Astrocyte (in vitro differentiated cells and primary cell): ENCODE measurements at regions not wholly inside any gene's neighbourhood (a gene's known extent, or its start where the extent isn't known, plus 50 kb on each side); places are given as distances from the start of the nearest gene placed in this dataset.

Experiments used
- DNase-seq: peaks from one replicate; pipeline ENCODE4 v3.0.0-alpha.2; 2010; ENCODE audit warnings: low read depth
- FAIRE-seq: peaks from 2 replicates; lab custom pipeline; 2011; peaks lifted over from hg19 to GRCh38; lab: Jason Lieb, UNC
- H2AFZ ChIP-seq: 2 replicates; pipeline ENCODE4 v1.6.0; 2012; ENCODE audit warnings: low read depth, low read length, inconsistent platforms
- H3K27ac ChIP-seq: 2 replicates; pipeline ENCODE4 v1.5.1; 2011; ENCODE audit warnings: low read depth, low read length, inconsistent platforms
- H3K27me3 ChIP-seq: 2 replicates; pipeline ENCODE4 v1.6.0; 2011; ENCODE audit warnings: low read length, inconsistent platforms; ENCODE audit not compliant: insufficient read depth
- H3K36me3 ChIP-seq: 2 replicates; pipeline ENCODE4 v1.5.1; 2011; ENCODE audit warnings: low read length, inconsistent platforms; ENCODE audit not compliant: insufficient read depth
- H3K4me1 ChIP-seq: 2 replicates; pipeline ENCODE4 v1.5.1; 2011; ENCODE audit warnings: low read length, inconsistent platforms; ENCODE audit not compliant: insufficient read depth
- H3K4me2 ChIP-seq: 2 replicates; pipeline ENCODE4 v1.6.0; 2012; ENCODE audit warnings: low read length, inconsistent platforms
- H3K4me3 ChIP-seq: 2 replicates; pipeline ENCODE4 v1.5.1; 2011; ENCODE audit warnings: low read depth, mild to moderate bottlenecking, low read length, inconsistent platforms; ENCODE audit not compliant: insufficient read depth
- H3K79me2 ChIP-seq: 2 replicates; pipeline ENCODE4 v1.6.0; 2012; ENCODE audit warnings: mild to moderate bottlenecking, low read length, inconsistent platforms; ENCODE audit not compliant: insufficient read depth
- H3K9ac ChIP-seq: 2 replicates; pipeline ENCODE4 v1.6.0; 2012; ENCODE audit warnings: mild to moderate bottlenecking, low read length, inconsistent platforms
- H3K9me3 ChIP-seq: 2 replicates; pipeline ENCODE4 v1.5.1; 2012; ENCODE audit warnings: low read depth, mild to moderate bottlenecking, low read length, inconsistent platforms; ENCODE audit not compliant: insufficient read depth
- H4K20me1 ChIP-seq: 2 replicates; pipeline ENCODE4 v1.6.0; 2012; ENCODE audit warnings: low read length, inconsistent platforms; ENCODE audit not compliant: insufficient read depth
- H3K27ac Mint-ChIP-seq: one replicate; pipeline ENCODE4 v1.8.0; 2021; ENCODE audit warnings: mild to moderate bottlenecking, mixed read lengths; ENCODE audit not compliant: unreplicated experiment
- H3K27me3 Mint-ChIP-seq: one replicate; pipeline ENCODE4 v1.8.0; 2021; ENCODE audit warnings: low read depth, mixed read lengths; ENCODE audit not compliant: unreplicated experiment
- H3K36me3 Mint-ChIP-seq: one replicate; pipeline ENCODE4 v1.8.0; 2021; ENCODE audit warnings: low read depth, mixed read lengths; ENCODE audit not compliant: unreplicated experiment
- H3K4me1 Mint-ChIP-seq: one replicate; pipeline ENCODE4 v1.8.0; 2021; ENCODE audit warnings: low read depth, mixed read lengths; ENCODE audit not compliant: unreplicated experiment
- H3K4me3 Mint-ChIP-seq: one replicate; pipeline ENCODE4 v1.8.0; 2021; ENCODE audit warnings: mild to moderate bottlenecking, moderate library complexity, mixed read lengths; ENCODE audit not compliant: unreplicated experiment
- H3K9me3 Mint-ChIP-seq: one replicate; pipeline ENCODE4 v1.8.0; 2021; ENCODE audit warnings: mild to moderate bottlenecking, mixed read lengths; ENCODE audit not compliant: unreplicated experiment
- EZH2 ChIP-seq: IDR thresholded peaks from 2 replicates; pipeline ENCODE4 v1.6.1; 2012; ENCODE audit warnings: mild to moderate bottlenecking, low read length, inconsistent platforms; ENCODE audit not compliant: insufficient read depth
- TF ChIP-seq, protein P1 (sequence below): IDR thresholded peaks from 2 replicates; pipeline ENCODE4 v1.5.1; 2011; ENCODE audit warnings: low read depth, mild to moderate bottlenecking, inconsistent platforms, low read length, moderate library complexity; ENCODE audit not compliant: insufficient read depth

DNA sequence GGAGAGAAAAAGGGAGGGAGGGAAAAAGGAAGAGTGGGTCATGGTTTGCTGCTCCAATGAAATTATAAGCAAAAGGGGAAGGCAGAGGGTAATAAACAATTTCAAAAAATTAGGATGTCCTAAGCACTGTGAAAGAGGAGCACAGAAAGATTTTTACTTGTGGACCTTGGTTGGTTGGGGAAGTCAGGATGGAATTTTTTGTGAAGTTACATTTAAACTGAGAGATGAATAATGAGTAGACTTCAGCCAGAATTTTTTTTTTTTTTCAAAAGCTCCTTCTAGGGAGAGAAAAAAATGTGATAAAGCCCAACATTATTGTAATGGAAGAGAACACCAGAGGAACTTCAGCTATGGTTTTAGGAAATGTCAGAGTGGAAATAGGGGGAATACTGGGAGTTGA, 515.9 kb upstream of the PAPPA start:
- Histone ChIP-seq H3K27me3 (no peaks in the 10 kb centered on the region), H3K4me2 (no peak overlapping the region), H3K9me3 (no peaks in the 10 kb centered on the region), H2AFZ (no peak overlapping the region), H3K36me3 (no peaks in the 10 kb centered on the region), H3K4me3 (no peak overlapping the region), H3K27ac (no peak overlapping the region), H3K79me2 (no peaks in the 10 kb centered on the region), H3K4me1 (peaks cover 21% of the 10 kb centered on the region), H4K20me1 (no peaks in the 10 kb centered on the region), H3K9ac (no peak overlapping the region)
- H3K4me3 Mint-ChIP-seq: no peak overlapping the region
- no peak overlapping the region for H3K27ac Mint-ChIP-seq
- H3K27me3 Mint-ChIP-seq: no peaks in the 10 kb centered on the region
- no peaks in the 10 kb centered on the region for H3K9me3 Mint-ChIP-seq
- FAIRE-seq (peak; percentile 63), DNase-seq (peak; percentile 28)
- H3K36me3 Mint-ChIP-seq: no peaks in the 10 kb centered on the region
- TF ChIP-seq, protein P1, sequence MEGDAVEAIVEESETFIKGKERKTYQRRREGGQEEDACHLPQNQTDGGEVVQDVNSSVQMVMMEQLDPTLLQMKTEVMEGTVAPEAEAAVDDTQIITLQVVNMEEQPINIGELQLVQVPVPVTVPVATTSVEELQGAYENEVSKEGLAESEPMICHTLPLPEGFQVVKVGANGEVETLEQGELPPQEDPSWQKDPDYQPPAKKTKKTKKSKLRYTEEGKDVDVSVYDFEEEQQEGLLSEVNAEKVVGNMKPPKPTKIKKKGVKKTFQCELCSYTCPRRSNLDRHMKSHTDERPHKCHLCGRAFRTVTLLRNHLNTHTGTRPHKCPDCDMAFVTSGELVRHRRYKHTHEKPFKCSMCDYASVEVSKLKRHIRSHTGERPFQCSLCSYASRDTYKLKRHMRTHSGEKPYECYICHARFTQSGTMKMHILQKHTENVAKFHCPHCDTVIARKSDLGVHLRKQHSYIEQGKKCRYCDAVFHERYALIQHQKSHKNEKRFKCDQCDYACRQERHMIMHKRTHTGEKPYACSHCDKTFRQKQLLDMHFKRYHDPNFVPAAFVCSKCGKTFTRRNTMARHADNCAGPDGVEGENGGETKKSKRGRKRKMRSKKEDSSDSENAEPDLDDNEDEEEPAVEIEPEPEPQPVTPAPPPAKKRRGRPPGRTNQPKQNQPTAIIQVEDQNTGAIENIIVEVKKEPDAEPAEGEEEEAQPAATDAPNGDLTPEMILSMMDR: no peak
- no peak for TF ChIP-seq EZH2
- peaks cover 52% of the 10 kb centered on the region for H3K4me1 Mint-ChIP-seq

DNA sequence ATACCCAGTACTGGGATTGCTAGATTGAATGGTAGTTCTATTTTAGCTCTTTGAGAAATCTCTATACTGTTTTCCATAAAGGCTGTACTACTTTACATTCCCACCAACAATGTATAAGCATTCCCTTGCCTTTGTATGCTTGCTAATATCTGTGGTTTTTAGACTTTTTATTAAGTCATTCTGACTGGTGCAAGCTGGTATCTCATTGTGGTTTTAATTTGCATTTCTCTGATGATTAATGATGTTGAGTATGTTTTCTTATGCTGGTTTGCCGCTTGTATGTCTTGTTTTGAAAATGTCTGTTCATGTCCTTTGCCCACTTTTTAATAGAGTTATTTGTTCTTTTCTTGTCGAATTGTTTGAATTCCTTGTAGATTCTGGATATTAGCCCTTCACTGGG, 512.7 kb upstream of the PAPPA start:
- no peak for TF ChIP-seq EZH2
- TF ChIP-seq, protein P1: no peak
- Mint-ChIP-seq H3K4me3 (peak overlapping the region; percentile 37), H3K9me3 (no peaks in the 10 kb centered on the region), H3K27ac (peak overlapping the region; percentile 90), H3K4me1 (peaks cover 33% of the 10 kb centered on the region), H3K27me3 (no peaks in the 10 kb centered on the region), H3K36me3 (no peaks in the 10 kb centered on the region)
- H4K20me1 ChIP-seq: no peaks in the 10 kb centered on the region
- H3K36me3 ChIP-seq: no peaks in the 10 kb centered on the region
- H3K9ac ChIP-seq: peak overlapping the region; percentile 77
- peak overlapping the region; percentile 4 for H3K4me3 ChIP-seq
- DNase-seq: peak; percentile 93
- peak overlapping the region; percentile 61 for H3K4me2 ChIP-seq
- peaks cover 11% of the 10 kb centered on the region for H3K4me1 ChIP-seq
- no peaks in the 10 kb centered on the region for H3K9me3 ChIP-seq
- no peaks in the 10 kb centered on the region for H3K27me3 ChIP-seq
- FAIRE-seq: peak; percentile 94
- H2AFZ ChIP-seq: no peak overlapping the region
- H3K79me2 ChIP-seq: no peaks in the 10 kb centered on the region
- peak overlapping the region; percentile 84 for H3K27ac ChIP-seq

DNA sequence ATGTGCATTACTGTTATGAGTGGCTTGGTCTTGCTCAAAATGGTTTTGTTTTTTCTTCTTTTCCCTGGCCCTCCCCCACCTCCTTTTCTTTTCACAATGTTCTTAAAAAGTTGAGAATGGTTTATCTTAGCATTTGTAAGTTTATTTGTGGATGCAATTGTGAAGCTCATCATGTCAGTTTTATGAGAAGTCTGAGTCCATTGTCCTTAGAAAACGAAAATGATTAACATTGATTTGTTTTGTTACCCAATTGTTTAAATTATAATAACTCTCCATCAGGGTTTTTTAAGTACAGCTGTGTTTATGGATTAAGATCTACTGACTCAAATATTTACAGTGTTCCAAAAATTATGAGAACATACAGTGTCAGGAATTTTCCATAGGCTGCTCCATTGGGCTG, 511.3 kb upstream of the PAPPA start:
- Histone ChIP-seq H3K36me3 (no peaks in the 10 kb centered on the region), H3K4me1 (peaks cover 11% of the 10 kb centered on the region), H3K27ac (no peak overlapping the region), H4K20me1 (no peaks in the 10 kb centered on the region), H3K4me3 (no peak overlapping the region), H2AFZ (no peak overlapping the region), H3K4me2 (no peak overlapping the region), H3K79me2 (no peaks in the 10 kb centered on the region), H3K9ac (no peak overlapping the region), H3K27me3 (no peaks in the 10 kb centered on the region), H3K9me3 (peaks cover 2% of the 10 kb centered on the region)
- H3K36me3 Mint-ChIP-seq: no peaks in the 10 kb centered on the region
- no peak for FAIRE-seq
- no peaks in the 10 kb centered on the region for H3K27me3 Mint-ChIP-seq
- DNase-seq: no peak
- H3K9me3 Mint-ChIP-seq: no peaks in the 10 kb centered on the region
- peak overlapping the region; percentile 54 for H3K27ac Mint-ChIP-seq
- H3K4me3 Mint-ChIP-seq: no peak overlapping the region
- peaks cover 31% of the 10 kb centered on the region for H3K4me1 Mint-ChIP-seq
- TF ChIP-seq EZH2: no peak
- TF ChIP-seq, protein P1: no peak
